GM12878 (cell line): ENCODE measurements at regions not wholly inside any gene's neighbourhood (a gene's known extent, or its start where the extent isn't known, plus 50 kb on each side); places are given as distances from the start of the nearest gene placed in this dataset.
"Not testable (repeated sequence)": the region's sequence is repeated elsewhere in the genome, so short reads cannot be mapped to it uniquely, and the experiment has no call there.

Source experiments
- ATAC-seq: fragments of 200-7000 bp; cut with Tn5 transposase; 3 replicates; pipeline ENCODE4 v1.9.1; 2020; ENCODE audit warnings: mild to moderate bottlenecking, moderate library complexity
- BruUV-seq: library from RNA; stranded (reverse); fragments of 400-500 nt; replicated peaks from 2 replicates; lab custom pipeline; 2021; lab: Mats Ljungman, UMichigan
- CTCF ChIA-PET: fragments of 300-600 bp; sonication (Branson Sonifier 250); formaldehyde crosslinking; extraction: SDS; loops from one replicate; lab custom pipeline; 2021; ENCODE audit warnings: inconsistent platforms; lab: Yijun Ruan, JAX
- POLR2A ChIA-PET: fragments of 350-600 bp; formaldehyde crosslinking; extraction: SDS; loops from one replicate; lab custom pipeline; 2021; ENCODE audit warnings: inconsistent platforms; lab: Charles Lee
- RAD21 ChIA-PET: fragments of 300-600 bp; sonication (Branson Sonifier 250); formaldehyde crosslinking; loops from one replicate; lab custom pipeline; 2023; ENCODE audit warnings: antibody characterized with exemption; ENCODE audit not compliant: unreplicated experiment; lab: Charles Lee
- SMC1A ChIA-PET: fragments of 300-600 bp; sonication (Branson Sonifier 250); formaldehyde crosslinking; loops from one replicate; lab custom pipeline; 2023; ENCODE audit not compliant: unreplicated experiment, uncharacterized antibody; lab: Charles Lee
- DNase-seq: peaks from one replicate; pipeline ENCODE4 v3.0.0-alpha.2; 2011; ENCODE audit warnings: low read depth, low spot score
- FAIRE-seq: peaks from 3 replicates; lab custom pipeline; 2011; peaks lifted over from hg19 to GRCh38; lab: Jason Lieb, UNC
- H2AFZ ChIP-seq: 2 replicates; pipeline ENCODE4 v1.6.0; 2011; ENCODE audit warnings: low read depth, low read length, control low read depth; ENCODE audit not compliant: control insufficient read depth
- H3K27ac ChIP-seq: 2 replicates; pipeline ENCODE4 v1.5.1; 2011; ENCODE audit warnings: control low read depth; ENCODE audit not compliant: control insufficient read depth, insufficient read depth
- H3K27me3 ChIP-seq, 2 experiments: replicated peaks in 1 of 2; 2 replicates each; pipeline versions ENCODE4 v1.6.0 to v1.6.1; 2011; ENCODE audit warnings: low read length in 1 of 2; ENCODE audit not compliant: control insufficient read depth in 2 of 2, insufficient read depth in 2 of 2
- H3K36me3 ChIP-seq, 2 experiments: 2 replicates each; pipeline ENCODE4 v1.5.1; 2011; ENCODE audit warnings: low read length in 1 of 2; ENCODE audit not compliant: control insufficient read depth in 2 of 2, insufficient read depth in 2 of 2
- H3K4me1 ChIP-seq: 2 replicates; pipeline ENCODE4 v1.6.1; 2011; ENCODE audit warnings: mild to moderate bottlenecking, low read length, moderate library complexity, mixed read lengths; ENCODE audit not compliant: control insufficient read depth, insufficient read depth
- H3K4me2 ChIP-seq: 2 replicates; pipeline ENCODE4 v1.6.0; 2011; ENCODE audit warnings: control low read depth; ENCODE audit not compliant: control insufficient read depth, insufficient read depth
- H3K4me3 ChIP-seq: fragments of 200-600 bp; sonication (generic); 2 replicates; pipeline ENCODE4 v1.5.1; 2016
- H3K79me2 ChIP-seq: 2 replicates; pipeline ENCODE4 v1.6.0; 2011; ENCODE audit warnings: low read length; ENCODE audit not compliant: control insufficient read depth, insufficient read depth
- H3K9ac ChIP-seq: 2 replicates; pipeline ENCODE4 v1.8.0; 2011; ENCODE audit warnings: low read length, control low read depth, mixed read lengths; ENCODE audit not compliant: control insufficient read depth, insufficient read depth
- H3K9me3 ChIP-seq: replicated peaks from 3 replicates; pipeline ENCODE4 v1.5.1; 2011; ENCODE audit warnings: mild to moderate bottlenecking, low read length; ENCODE audit not compliant: control insufficient read depth, insufficient read depth
- H4K20me1 ChIP-seq: 2 replicates; pipeline ENCODE4 v1.6.0; 2011; ENCODE audit not compliant: control insufficient read depth, insufficient read depth
- NFXL1 ChIP-seq: fragments of 450-650 bp; IDR thresholded peaks from 2 replicates; pipeline ENCODE4 v1.6.1; 2017; ENCODE audit warnings: antibody characterized with exemption, mild to moderate bottlenecking, borderline replicate concordance
- POLR2A ChIP-seq: IDR thresholded peaks from 2 replicates; pipeline ENCODE4 v1.6.1; 2011; ENCODE audit warnings: low read depth, mild to moderate bottlenecking, low read length
- SMARCA5 ChIP-seq: fragments of 450-650 bp; IDR thresholded peaks from 2 replicates; pipeline ENCODE4 v1.6.1; 2017; ENCODE audit warnings: mild to moderate bottlenecking
- SMC3 ChIP-seq: IDR thresholded peaks from 2 replicates; pipeline ENCODE4 v1.6.1; 2011; ENCODE audit warnings: low read length, improper control_type of control experiment, borderline replicate concordance
- WGBS: methylation state at CpG from one replicate; pipeline ENCODE4 v1.1.6; 2016; ENCODE audit warnings: low lambda C conversion rate; ENCODE audit not compliant: insufficient replicate concordance, insufficient coverage; ENCODE audit errors: missing lambda C conversion rate; 5-methylcytosine and 5-hydroxymethylcytosine counted together
- in situ Hi-C: fragments of 300-500 bp; cut with MboI; formaldehyde crosslinking; loops from 9 replicates; pipeline ENCODE4 v1.14.3; 2018; ENCODE audit warnings: mixed read lengths
- intact Hi-C: fragments of 100-400 bp; cut with micrococcal nuclease; formaldehyde crosslinking; loops from one replicate; pipeline ENCODE4 v1.14.2; 2022; ENCODE audit not compliant: unreplicated experiment

GRCh38 chr7:12032146-12032545 lies 178.9 kb upstream of the TMEM106B start (continued):
- TF ChIP-seq NFXL1 (no peak), SMARCA5 (no peak)
- TF ChIP-seq, all 136 proteins: peak for 0

- DNase-seq, ATAC-seq, H3K9ac ChIP-seq, POLR2A ChIA-PET, H3K79me2 ChIP-seq, H3K9me3 ChIP-seq, H3K27ac ChIP-seq, H3K4me3 ChIP-seq, H4K20me1 ChIP-seq, H3K36me3 ChIP-seq, H2AFZ ChIP-seq, CTCF ChIA-PET, FAIRE-seq, H3K27me3 ChIP-seq, SMC1A ChIA-PET, in situ Hi-C loops, H3K4me2 ChIP-seq, H3K4me1 ChIP-seq, RAD21 ChIA-PET, BruUV-seq, intact Hi-C loops: not testable (repeated sequence)
These were observed 167.6 kb upstream of the TMEM106B start for GRCh38 chr7:12043457-12043856.

DNA sequence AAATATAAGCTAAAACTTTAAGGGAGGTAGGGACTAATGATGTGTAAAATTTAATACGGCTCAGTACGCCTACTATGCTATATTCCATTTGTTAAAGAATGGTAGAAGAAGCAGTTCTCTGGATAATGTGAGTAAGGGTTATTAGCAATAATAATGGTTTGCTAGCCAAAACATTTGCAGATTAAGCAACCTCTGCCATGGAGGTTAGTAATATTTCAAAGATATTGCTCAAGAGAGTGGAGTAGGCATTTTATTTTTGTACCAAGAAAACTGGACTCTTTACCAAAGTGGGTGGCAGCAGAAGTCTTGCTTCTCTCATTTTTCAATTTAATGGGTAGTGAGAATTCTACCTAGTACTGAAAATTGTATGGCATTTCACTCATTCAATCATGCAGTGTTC lies 158.9 kb upstream of the TMEM106B start:
- H3K9me3 ChIP-seq: no peaks in the 10 kb centered on the region

More for the DNA sequence above, 158.9 kb upstream of the TMEM106B start:
- BruUV-seq: no TSS peak
- DNase-seq (no peak), ATAC-seq (no peak)
- H3K9ac ChIP-seq: no peak overlapping the region
- no peaks in the 10 kb centered on the region for H3K4me1 ChIP-seq
- 55% methylated on average over 2 of the region's 2 CpGs for WGBS
- H3K27me3 ChIP-seq: no peaks in the 10 kb centered on the region
- H2AFZ ChIP-seq: no peak overlapping the region
- ChIA-PET SMC1A (no interaction called here), RAD21 (no interaction called here)
- no peak overlapping the region for H3K4me3 ChIP-seq
- H3K79me2 ChIP-seq: no peaks in the 10 kb centered on the region
- H3K27ac ChIP-seq: no peak overlapping the region
- intact Hi-C loops: no loop called here
- TF ChIP-seq SMC3 (no peak), POLR2A (no peak)
- TF ChIP-seq, all 136 proteins: peak for 0
- in situ Hi-C loops: loop anchor here (25.0 kb wide), 1 partner anchor 435 kb away; no protein-coding TSS in a partner anchor
- Histone ChIP-seq H3K4me2 (no peak overlapping the region), H3K36me3 (no peaks in the 10 kb centered on the region), H4K20me1 (no peaks in the 10 kb centered on the region)
- ChIA-PET CTCF (no interaction called here), POLR2A (no interaction called here)
- no peak for FAIRE-seq
